ENCODE measurements at regions not wholly inside any gene's neighbourhood (a gene's known extent, or its start where the extent isn't known, plus 50 kb on each side); places are given as distances from the start of the nearest gene placed in this dataset.

- TF ChIP-seq JUNB (IDR thresholded peaks at IDR 0.05; ENCODE audit: unreplicated experiment) (no peak), CTCF (conservative IDR thresholded peaks at IDR 0.05; ENCODE audit: low read depth in 2 of 2) (no peak), EZH2 (IDR thresholded peaks at IDR 0.05; ENCODE audit: low read depth, unreplicated experiment) (no peak), POLR2AphosphoS5 (IDR thresholded peaks at IDR 0.05; ENCODE audit: low read depth) (no peak), REST (IDR thresholded peaks at IDR 0.05; ENCODE audit: unreplicated experiment) (no peak), EZH2phosphoT487 (IDR thresholded peaks at IDR 0.05; ENCODE audit: unreplicated experiment) (no peak)
These were observed 136.9 kb downstream of the TMEM132E start for GRCh38 chr17:34716291-34716690.
